H9 (cell line): ENCODE measurements at regions not wholly inside any gene's neighbourhood (a gene's known extent, or its start where the extent isn't known, plus 50 kb on each side); places are given as distances from the start of the nearest gene placed in this dataset.

Experiments
- DNase-seq: peaks from one replicate; pipeline ENCODE4 v3.0.0-alpha.2; 2017
- H2AFZ ChIP-seq: one replicate; pipeline ENCODE4 v1.6.1; 2013; ENCODE audit warnings: mild to moderate bottlenecking, low read length, control low read depth, moderate library complexity
- H2AK5ac ChIP-seq: 2 replicates; pipeline ENCODE4 v1.6.1; 2013; ENCODE audit warnings: low read length, control low read depth, mixed read lengths; ENCODE audit not compliant: insufficient read length
- H2BK120ac ChIP-seq: one replicate; pipeline ENCODE4 v1.6.1; 2013; ENCODE audit warnings: low read depth, mild to moderate bottlenecking, low read length, control low read depth, inconsistent platforms; ENCODE audit not compliant: poor library complexity, severe bottlenecking
- H2BK12ac ChIP-seq: 2 replicates; pipeline ENCODE4 v1.6.1; 2013; ENCODE audit warnings: low read length, control low read depth, mixed read lengths, low read depth; ENCODE audit not compliant: insufficient read length
- H2BK15ac ChIP-seq: 2 replicates; pipeline ENCODE4 v1.6.1; 2013; ENCODE audit warnings: low read depth, low read length, control low read depth
- H2BK20ac ChIP-seq: one replicate; pipeline ENCODE4 v1.6.1; 2013; ENCODE audit warnings: low read depth, mild to moderate bottlenecking, low read length, control low read depth, inconsistent platforms; ENCODE audit not compliant: poor library complexity, severe bottlenecking
- H2BK5ac ChIP-seq: 2 replicates; pipeline ENCODE4 v1.6.1; 2013; ENCODE audit warnings: low read length, control low read depth, mixed read lengths; ENCODE audit not compliant: insufficient read length
- H3K14ac ChIP-seq: 2 replicates; pipeline ENCODE4 v1.6.1; 2013; ENCODE audit warnings: low read length, control low read depth; ENCODE audit not compliant: insufficient read depth
- H3K18ac ChIP-seq: 2 replicates; pipeline ENCODE4 v1.6.1; 2013; ENCODE audit warnings: low read depth, mild to moderate bottlenecking, mixed read lengths, low read length, control low read depth; ENCODE audit not compliant: insufficient read length
- H3K23ac ChIP-seq: 2 replicates; pipeline ENCODE4 v1.6.1; 2013; ENCODE audit warnings: low read length, control low read depth, mixed read lengths, low read depth; ENCODE audit not compliant: insufficient read length
- H3K23me2 ChIP-seq: 2 replicates; pipeline ENCODE4 v1.6.1; 2013; ENCODE audit warnings: low read depth, mild to moderate bottlenecking, mixed read lengths, low read length, control low read depth; ENCODE audit not compliant: insufficient read length, poor library complexity, severe bottlenecking
- H3K27ac ChIP-seq: 2 replicates; pipeline ENCODE4 v1.5.1; 2013; ENCODE audit warnings: low read length, control low read depth, mixed read lengths, low read depth; ENCODE audit not compliant: insufficient read length
- H3K27me3 ChIP-seq: 2 replicates; pipeline ENCODE4 v1.6.1; 2013; ENCODE audit warnings: low read length, control low read depth, inconsistent platforms; ENCODE audit not compliant: insufficient read depth
- H3K4ac ChIP-seq: 2 replicates; pipeline ENCODE4 v1.6.1; 2013; ENCODE audit warnings: low read depth, mild to moderate bottlenecking, control low read depth, inconsistent platforms, low read length, moderate library complexity
- H3K4me1 ChIP-seq: 2 replicates; pipeline ENCODE4 v1.6.1; 2013; ENCODE audit warnings: low read length, control low read depth, inconsistent platforms; ENCODE audit not compliant: insufficient read depth
- H3K4me2 ChIP-seq: 2 replicates; pipeline ENCODE4 v1.6.1; 2013; ENCODE audit warnings: low read length, control low read depth, mixed read lengths; ENCODE audit not compliant: insufficient read length, insufficient read depth
- H3K56ac ChIP-seq: 2 replicates; pipeline ENCODE4 v1.6.1; 2013; ENCODE audit warnings: low read depth, mild to moderate bottlenecking, mixed read lengths, low read length, control low read depth; ENCODE audit not compliant: insufficient read length
- H3K79me1 ChIP-seq: 2 replicates; pipeline ENCODE4 v1.6.1; 2013; ENCODE audit warnings: low read depth, mild to moderate bottlenecking, moderate library complexity, low read length, control low read depth, inconsistent platforms; ENCODE audit not compliant: insufficient read depth, poor library complexity, severe bottlenecking
- H3K79me2 ChIP-seq: 2 replicates; pipeline ENCODE4 v1.6.1; 2013; ENCODE audit warnings: low read length, control low read depth, inconsistent platforms; ENCODE audit not compliant: insufficient read depth
- H3K9ac ChIP-seq: 2 replicates; pipeline ENCODE4 v1.6.1; 2013; ENCODE audit warnings: low read length, control low read depth, mixed read lengths; ENCODE audit not compliant: insufficient read length; ENCODE audit errors: extremely low read depth
- H3K9me3 ChIP-seq: one replicate; pipeline ENCODE4 v1.6.1; 2013; ENCODE audit warnings: low read depth, low read length, inconsistent platforms; ENCODE audit not compliant: control insufficient read depth
- H3T11ph ChIP-seq: one replicate; pipeline ENCODE4 v1.6.1; 2013; ENCODE audit warnings: mild to moderate bottlenecking, low read length, control low read depth, inconsistent platforms
- H4K20me1 ChIP-seq: one replicate; pipeline ENCODE4 v1.6.1; 2013; ENCODE audit not compliant: control insufficient read depth, insufficient read length, insufficient read depth
- H4K5ac ChIP-seq: 2 replicates; pipeline ENCODE4 v1.6.1; 2013; ENCODE audit warnings: low read depth, mild to moderate bottlenecking, mixed read lengths, low read length, control low read depth; ENCODE audit not compliant: insufficient read length
- H4K8ac ChIP-seq: replicated peaks from 2 replicates; pipeline ENCODE4 v1.6.1; 2013; ENCODE audit warnings: low read length, control low read depth, mixed read lengths, low read depth; ENCODE audit not compliant: insufficient read length
- H4K91ac ChIP-seq: 2 replicates; pipeline ENCODE4 v1.6.1; 2013; ENCODE audit warnings: low read depth, mild to moderate bottlenecking, moderate library complexity, mixed read lengths, low read length, control low read depth; ENCODE audit not compliant: insufficient read length
- H3K27ac Mint-ChIP-seq, 3 experiments: 2 replicates in 2 of 3; 3 replicates in 1 of 3; pipeline ENCODE4 v1.8.0; 2020 to 2021; ENCODE audit warnings: mixed read lengths in 3 of 3, mild to moderate bottlenecking in 1 of 3, moderate library complexity in 1 of 3
- H3K27me3 Mint-ChIP-seq: 2 replicates; pipeline ENCODE4 v1.8.0; 2021; ENCODE audit warnings: low read depth, mild to moderate bottlenecking, moderate library complexity, mixed read lengths
- H3K36me3 Mint-ChIP-seq, 3 experiments: 2 replicates in 2 of 3; 3 replicates in 1 of 3; pipeline ENCODE4 v1.8.0; 2020 to 2021; ENCODE audit warnings: low read depth in 3 of 3, mixed read lengths in 3 of 3; ENCODE audit not compliant: insufficient read depth in 1 of 3
- H3K4me1 Mint-ChIP-seq, 2 experiments: 2 replicates each; pipeline ENCODE4 v1.8.0; 2020; ENCODE audit warnings: mixed read lengths in 2 of 2
- H3K4me3 Mint-ChIP-seq, 2 experiments: 2 replicates in 1 of 2; 3 replicates in 1 of 2; pipeline ENCODE4 v1.8.0; 2020 to 2021; ENCODE audit warnings: mild to moderate bottlenecking in 2 of 2, mixed read lengths in 2 of 2, moderate library complexity in 1 of 2
- H3K9me3 Mint-ChIP-seq, 2 experiments: 2 replicates in 1 of 2; 3 replicates in 1 of 2; pipeline ENCODE4 v1.8.0; 2020; ENCODE audit warnings: mild to moderate bottlenecking in 2 of 2, mixed read lengths in 2 of 2, moderate library complexity in 1 of 2
- CTCF ChIP-seq: fragments of 200-600 bp; sonication (generic); conservative IDR thresholded peaks from 3 replicates; pipeline ENCODE4 v1.8.0; 2021; ENCODE audit warnings: antibody characterized with exemption, mild to moderate bottlenecking
- WGBS: extraction: QIAGEN DNeasy Blood & Tissue Kit; methylation state at CpG from one replicate; pipeline ENCODE4 v1.1.7; 2013; ENCODE audit warnings: missing lambda C conversion rate, low lambda C conversion rate, mixed read lengths; ENCODE audit not compliant: insufficient read length; ENCODE audit errors: extremely low coverage; 5-methylcytosine and 5-hydroxymethylcytosine counted together

- Histone ChIP-seq H3K23me2 (no peaks in the 10 kb centered on the region), H3K56ac (no peak overlapping the region), H3K9ac (no peak overlapping the region), H3K9me3 (no peaks in the 10 kb centered on the region), H3K4me1 (no peaks in the 10 kb centered on the region), H4K91ac (no peak overlapping the region), H3K4ac (no peak overlapping the region), H2BK20ac (no peak overlapping the region), H3K18ac (no peak overlapping the region), H2BK15ac (no peak overlapping the region), H3K23ac (no peak overlapping the region), H3T11ph (no peak overlapping the region), H4K20me1 (no peaks in the 10 kb centered on the region), H2BK12ac (no peak overlapping the region), H2BK5ac (no peak overlapping the region), H3K27ac (no peak overlapping the region), H4K8ac (no peak overlapping the region), H3K79me2 (no peaks in the 10 kb centered on the region), H2BK120ac (no peak overlapping the region), H3K4me2 (no peak overlapping the region), H3K27me3 (no peaks in the 10 kb centered on the region), H3K14ac (no peak overlapping the region), H2AFZ (no peak overlapping the region), H4K5ac (no peak overlapping the region), H2AK5ac (no peak overlapping the region), H3K79me1 (no peaks in the 10 kb centered on the region)
- TF ChIP-seq CTCF: no peak
- Mint-ChIP-seq H3K9me3 (peaks cover 22% of the 10 kb centered on the region in 2 experiments), H3K27me3 (peaks cover 2% of the 10 kb centered on the region; the same call in 1 of the 2 replicates), H3K4me1 (no peaks in the 10 kb centered on the region), H3K4me3 (no peak overlapping the region), H3K36me3 (peaks cover 10 to 26% (median 11%) of the 10 kb centered on the region in 3 experiments), H3K27ac (no peak overlapping the region)
- whole genome bisulfite sequencing: no CpG with 5 or more reads among the region's 5 CpGs
- no peak for DNase-seq
Measured at GRCh38 chr16:54847207-54847606, 83.5 kb upstream of the IRX5 start.
